ENCODE measurements at regions not wholly inside any gene's neighbourhood (a gene's known extent, or its start where the extent isn't known, plus 50 kb on each side); places are given as distances from the start of the nearest gene placed in this dataset.

GRCh38 chr12:127556231-127556886, 710.6 kb upstream of the TMEM132C start:
- Histone ChIP-seq H3K4me3 (no peak overlapping the region), H3K9me3 (replicated peaks in 1 of 3) (no peaks in the 10 kb centered on the region), H3K27ac (no peak overlapping the region), H3K36me3 (replicated peaks in 1 of 2) (no peaks in the 10 kb centered on the region), H3K4me1 (replicated peaks in 1 of 2) (no peaks in the 10 kb centered on the region), H3K27me3 (no peaks in the 10 kb centered on the region)
- no peak for DNase-seq
- intact Hi-C loops (cut with DNase I): no loop called here
- no peak for TF ChIP-seq POLR2A (IDR thresholded peaks at IDR 0.05)
- TF ChIP-seq CTCF (IDR thresholded peaks at IDR 0.05): no peak

GRCh38 chr12:127558361-127558760, 708.6 kb upstream of the TMEM132C start:
- Histone ChIP-seq H3K4me3 (no peak overlapping the region), H3K27me3 (no peaks in the 10 kb centered on the region), H3K27ac (no peak overlapping the region), H3K4me1 (replicated peaks in 1 of 2) (no peaks in the 10 kb centered on the region), H3K36me3 (replicated peaks in 1 of 2) (no peaks in the 10 kb centered on the region), H3K9me3 (replicated peaks in 1 of 3) (no peaks in the 10 kb centered on the region)
- intact Hi-C loops (cut with DNase I): no loop called here
- no peak for DNase-seq
- WGBS, 4 donors: 51 to 75% (median 65%) methylated on average over 3 of the region's 3 CpGs
- TF ChIP-seq CTCF (IDR thresholded peaks at IDR 0.05) (no peak), POLR2A (IDR thresholded peaks at IDR 0.05) (no peak)

- intact Hi-C loops (cut with DNase I): no loop called here
- TF ChIP-seq POLR2A (IDR thresholded peaks at IDR 0.05) (no peak), CTCF (IDR thresholded peaks at IDR 0.05) (peak in 3 of 6 experiments; percentile 6 to 20 (median 13))
- WGBS, 4 donors: 31 to 45% (median 43%) methylated on average over 12 of the region's 12 CpGs
- Histone ChIP-seq H3K27me3 (no peaks in the 10 kb centered on the region), H3K4me3 (no peak overlapping the region), H3K36me3 (replicated peaks in 1 of 2) (no peaks in the 10 kb centered on the region), H3K4me1 (replicated peaks in 1 of 2) (no peaks in the 10 kb centered on the region), H3K27ac (no peak overlapping the region), H3K9me3 (replicated peaks in 1 of 3) (no peaks in the 10 kb centered on the region)
- DNase-seq: peak; percentile 22 to 72 (median 35)
These were observed 707.5 kb upstream of the TMEM132C start for GRCh38 chr12:127559349-127560040.

GRCh38 chr12:127560041-127560478, 706.9 kb upstream of the TMEM132C start:
- no peak for DNase-seq
- TF ChIP-seq CTCF (IDR thresholded peaks at IDR 0.05): no peak
- TF ChIP-seq POLR2A (IDR thresholded peaks at IDR 0.05): no peak
- Histone ChIP-seq H3K27ac (no peak overlapping the region), H3K9me3 (replicated peaks in 1 of 3) (no peaks in the 10 kb centered on the region), H3K4me3 (no peak overlapping the region), H3K27me3 (no peaks in the 10 kb centered on the region), H3K4me1 (replicated peaks in 1 of 2) (no peaks in the 10 kb centered on the region), H3K36me3 (replicated peaks in 1 of 2) (no peaks in the 10 kb centered on the region)
- intact Hi-C loops (cut with DNase I): no loop called here
- WGBS, 4 donors: 88 to 93% (median 90%) methylated on average over 4 of the region's 4 CpGs

Measured in adrenal gland (tissue), 9 donors.